GM12864 (cell line): ENCODE measurements at regions not wholly inside any gene's neighbourhood (a gene's known extent, or its start where the extent isn't known, plus 50 kb on each side); places are given as distances from the start of the nearest gene placed in this dataset.

Experiments used
- DNase-seq: peaks from one replicate; pipeline ENCODE4 v3.0.0-alpha.2; 2011; ENCODE audit warnings: low read depth
- H3K4me3 ChIP-seq: 2 replicates; pipeline ENCODE4 v1.5.1; 2011; ENCODE audit warnings: mild to moderate bottlenecking, low read depth, low read length, control low read depth
- CTCF ChIP-seq: IDR thresholded peaks from 2 replicates; pipeline ENCODE4 v1.5.1; 2011; ENCODE audit warnings: low read depth, mild to moderate bottlenecking, moderate library complexity, low read length, control low read depth, inconsistent platforms; ENCODE audit errors: missing control alignments

- TF ChIP-seq CTCF: no peak
- no peak for DNase-seq
- no peak overlapping the region for H3K4me3 ChIP-seq
These were observed 261.1 kb upstream of the CITED2 start for GRCh38 chr6:139635401-139636130.

- no peak for DNase-seq
- H3K4me3 ChIP-seq: no peak overlapping the region
- TF ChIP-seq CTCF: no peak
These were observed 258.4 kb upstream of the CITED2 start for GRCh38 chr6:139632840-139633239.

- H3K4me3 ChIP-seq: no peak overlapping the region
- DNase-seq: no peak
- TF ChIP-seq CTCF: no peak
These were observed 253.8 kb upstream of the CITED2 start for GRCh38 chr6:139628270-139628669.

GRCh38 chr6:139627091-139627490, 252.6 kb upstream of the CITED2 start:
- H3K4me3 ChIP-seq: no peak overlapping the region
- TF ChIP-seq CTCF: no peak
- no peak for DNase-seq

- TF ChIP-seq CTCF: no peak
- no peak overlapping the region for H3K4me3 ChIP-seq
- no peak for DNase-seq
These were observed 251.8 kb upstream of the CITED2 start for GRCh38 chr6:139625998-139626975.

GRCh38 chr6:139625081-139625939, 250.9 kb upstream of the CITED2 start:
- DNase-seq: no peak
- TF ChIP-seq CTCF: no peak
- H3K4me3 ChIP-seq: no peak overlapping the region
